Neural cell (in vitro differentiated cells): ENCODE measurements at regions not wholly inside any gene's neighbourhood (a gene's known extent, or its start where the extent isn't known, plus 50 kb on each side); places are given as distances from the start of the nearest gene placed in this dataset.

Experiments
- H2AFZ ChIP-seq: fragments of 200-600, 300-800 bp; sonication (generic), shearing (Covaris generic); 2 replicates; pipeline ENCODE4 v1.6.0; 2014; ENCODE audit warnings: low read depth, mild to moderate bottlenecking, antibody characterized with exemption, low read length, moderate library complexity
- H3F3A ChIP-seq: fragments of 200-600 bp; shearing (Covaris generic); 2 replicates; pipeline ENCODE4 v1.6.1; 2016; ENCODE audit warnings: mild to moderate bottlenecking, moderate library complexity, mixed read lengths, antibody characterized with exemption, low read length; ENCODE audit not compliant: insufficient read depth, poor library complexity, severe bottlenecking
- H3K27ac ChIP-seq: fragments of 200-600, 300-800 bp; sonication (generic), shearing (Covaris generic); 2 replicates; pipeline ENCODE4 v1.5.1; 2014; ENCODE audit warnings: mild to moderate bottlenecking, low read length, moderate library complexity
- H3K27me3 ChIP-seq: fragments of 300-800, 200-600 bp; sonication (generic), shearing (Covaris generic); 2 replicates; pipeline ENCODE4 v1.6.0; 2014; ENCODE audit warnings: mild to moderate bottlenecking, low read depth, low read length, moderate library complexity; ENCODE audit not compliant: insufficient read depth
- H3K36me3 ChIP-seq: fragments of 300-800, 200-600 bp; sonication (generic), shearing (Covaris generic); 2 replicates; pipeline ENCODE4 v1.5.1; 2014; ENCODE audit warnings: mild to moderate bottlenecking, antibody characterized with exemption, low read length, moderate library complexity; ENCODE audit not compliant: insufficient read depth
- H3K4me2 ChIP-seq: fragments of 300-800, 200-600 bp; sonication (generic), shearing (Covaris generic); 2 replicates; pipeline ENCODE4 v1.6.0; 2014; ENCODE audit warnings: mild to moderate bottlenecking, low read length
- H3K4me3 ChIP-seq: fragments of 300-800, 200-600 bp; sonication (generic), shearing (Covaris generic); 2 replicates; pipeline ENCODE4 v1.5.1; 2014; ENCODE audit warnings: mild to moderate bottlenecking, low read length, moderate library complexity
- H3K79me2 ChIP-seq: fragments of 200-600 bp; shearing (Covaris generic); replicated peaks from 2 replicates; pipeline ENCODE4 v1.6.0; 2014; ENCODE audit warnings: mild to moderate bottlenecking, low read length, moderate library complexity; ENCODE audit not compliant: insufficient read depth
- H3K9ac ChIP-seq: fragments of 300-800, 200-600 bp; sonication (generic), shearing (Covaris generic); 2 replicates; pipeline ENCODE4 v1.6.1; 2016; ENCODE audit warnings: mild to moderate bottlenecking, low read length, mixed read lengths
- H3K9me2 ChIP-seq: fragments of 200-600 bp; shearing (Covaris generic); 2 replicates; pipeline ENCODE4 v1.6.1; 2016; ENCODE audit warnings: mild to moderate bottlenecking, low read length, mixed read lengths; ENCODE audit not compliant: insufficient read depth
- H3K9me3 ChIP-seq: fragments of 200-600, 300-800 bp; sonication (generic), shearing (Covaris generic); 2 replicates; pipeline ENCODE4 v1.6.1; 2016; ENCODE audit warnings: mild to moderate bottlenecking, mixed run types, low read length, moderate library complexity, mixed read lengths
- H4K20me1 ChIP-seq: fragments of 200-600 bp; shearing (Covaris generic); 2 replicates; pipeline ENCODE4 v1.6.1; 2016; ENCODE audit warnings: mild to moderate bottlenecking, mixed run types; ENCODE audit not compliant: insufficient read depth
- EP300 ChIP-seq: fragments of 450-650 bp; conservative IDR thresholded peaks from 2 replicates; pipeline ENCODE4 v1.6.1; 2014; ENCODE audit warnings: antibody characterized with exemption, mild to moderate bottlenecking, moderate library complexity; ENCODE audit not compliant: poor library complexity, severe bottlenecking
- EZH2 ChIP-seq: fragments of 200-600, 300-800 bp; shearing (Covaris generic), sonication (generic); IDR thresholded peaks from 2 replicates; pipeline ENCODE4 v1.6.1; 2014; ENCODE audit warnings: antibody characterized with exemption, low read length, borderline replicate concordance, mild to moderate bottlenecking; ENCODE audit not compliant: insufficient read depth, poor library complexity, severe bottlenecking
- MXI1 ChIP-seq: fragments of 450-650 bp; conservative IDR thresholded peaks from 2 replicates; pipeline ENCODE4 v1.6.1; 2014; ENCODE audit warnings: antibody characterized with exemption, mild to moderate bottlenecking; ENCODE audit not compliant: poor library complexity, severe bottlenecking
- POLR2AphosphoS5 ChIP-seq: IDR thresholded peaks from 2 replicates; pipeline ENCODE4 v1.6.1; 2012
- RAD21 ChIP-seq: fragments of 450-650 bp; conservative IDR thresholded peaks from 2 replicates; pipeline ENCODE4 v1.6.1; 2014; ENCODE audit warnings: antibody characterized with exemption, mild to moderate bottlenecking, moderate library complexity
- SMC3 ChIP-seq: fragments of 450-650 bp; conservative IDR thresholded peaks from 2 replicates; pipeline ENCODE4 v1.6.1; 2014; ENCODE audit warnings: antibody characterized with exemption, mild to moderate bottlenecking, moderate library complexity; ENCODE audit not compliant: poor library complexity
- TAF1 ChIP-seq: IDR thresholded peaks from 2 replicates; pipeline ENCODE4 v1.6.1; 2012; ENCODE audit warnings: low read depth
- TF ChIP-seq, protein P1 (sequence below): IDR thresholded peaks from 2 replicates; pipeline ENCODE4 v1.6.1; 2012; ENCODE audit warnings: borderline replicate concordance
- TF ChIP-seq, protein P2 (sequence below): fragments of 450-650 bp; IDR thresholded peaks from 2 replicates; pipeline ENCODE4 v1.5.1; 2014; ENCODE audit warnings: antibody characterized with exemption, mild to moderate bottlenecking, moderate library complexity; ENCODE audit not compliant: poor library complexity, severe bottlenecking

DNA sequence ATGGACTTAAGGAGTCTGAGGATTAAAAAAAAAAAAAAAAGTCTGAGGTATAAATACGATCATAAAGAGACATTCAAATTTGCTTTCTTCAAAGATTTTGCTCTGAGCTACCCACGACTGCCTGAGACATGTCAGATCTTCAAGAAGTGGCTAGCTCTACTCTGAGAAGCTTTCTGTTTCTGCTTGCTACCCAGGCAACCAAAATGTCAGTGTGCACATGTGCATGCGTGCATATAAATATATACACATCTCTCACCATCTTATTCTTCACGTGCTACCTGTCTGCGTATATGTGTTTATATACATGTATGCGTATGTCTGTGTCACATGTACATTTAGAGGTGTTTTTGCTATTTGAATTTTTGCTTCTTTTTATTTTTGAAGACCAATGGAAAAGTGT is 299.6 kb upstream of the STXBP5 start:
- H4K20me1 ChIP-seq = no peaks in the 10 kb centered on the region

GRCh38 chr6:146905181-146905704 is 299.0 kb upstream of the STXBP5 start:
- Histone ChIP-seq H3F3A (no peaks in the 10 kb centered on the region), H3K9me3 (no peaks in the 10 kb centered on the region), H3K4me2 (no peak overlapping the region), H3K27ac (no peak overlapping the region), H4K20me1 (no peaks in the 10 kb centered on the region), H3K79me2 (no peaks in the 10 kb centered on the region), H3K9me2 (no peaks in the 10 kb centered on the region), H2AFZ (no peak overlapping the region), H3K27me3 (no peaks in the 10 kb centered on the region), H3K4me3 (no peak overlapping the region), H3K9ac (no peak overlapping the region), H3K36me3 (no peaks in the 10 kb centered on the region)
- TF ChIP-seq SMC3 = no peak
- no peak for TF ChIP-seq RAD21
- TF ChIP-seq TAF1 = no peak
- no peak for TF ChIP-seq EZH2
- no peak for TF ChIP-seq POLR2AphosphoS5
- no peak for TF ChIP-seq EP300
- TF ChIP-seq, protein P1, sequence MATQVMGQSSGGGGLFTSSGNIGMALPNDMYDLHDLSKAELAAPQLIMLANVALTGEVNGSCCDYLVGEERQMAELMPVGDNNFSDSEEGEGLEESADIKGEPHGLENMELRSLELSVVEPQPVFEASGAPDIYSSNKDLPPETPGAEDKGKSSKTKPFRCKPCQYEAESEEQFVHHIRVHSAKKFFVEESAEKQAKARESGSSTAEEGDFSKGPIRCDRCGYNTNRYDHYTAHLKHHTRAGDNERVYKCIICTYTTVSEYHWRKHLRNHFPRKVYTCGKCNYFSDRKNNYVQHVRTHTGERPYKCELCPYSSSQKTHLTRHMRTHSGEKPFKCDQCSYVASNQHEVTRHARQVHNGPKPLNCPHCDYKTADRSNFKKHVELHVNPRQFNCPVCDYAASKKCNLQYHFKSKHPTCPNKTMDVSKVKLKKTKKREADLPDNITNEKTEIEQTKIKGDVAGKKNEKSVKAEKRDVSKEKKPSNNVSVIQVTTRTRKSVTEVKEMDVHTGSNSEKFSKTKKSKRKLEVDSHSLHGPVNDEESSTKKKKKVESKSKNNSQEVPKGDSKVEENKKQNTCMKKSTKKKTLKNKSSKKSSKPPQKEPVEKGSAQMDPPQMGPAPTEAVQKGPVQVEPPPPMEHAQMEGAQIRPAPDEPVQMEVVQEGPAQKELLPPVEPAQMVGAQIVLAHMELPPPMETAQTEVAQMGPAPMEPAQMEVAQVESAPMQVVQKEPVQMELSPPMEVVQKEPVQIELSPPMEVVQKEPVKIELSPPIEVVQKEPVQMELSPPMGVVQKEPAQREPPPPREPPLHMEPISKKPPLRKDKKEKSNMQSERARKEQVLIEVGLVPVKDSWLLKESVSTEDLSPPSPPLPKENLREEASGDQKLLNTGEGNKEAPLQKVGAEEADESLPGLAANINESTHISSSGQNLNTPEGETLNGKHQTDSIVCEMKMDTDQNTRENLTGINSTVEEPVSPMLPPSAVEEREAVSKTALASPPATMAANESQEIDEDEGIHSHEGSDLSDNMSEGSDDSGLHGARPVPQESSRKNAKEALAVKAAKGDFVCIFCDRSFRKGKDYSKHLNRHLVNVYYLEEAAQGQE = no peak
- no peak for TF ChIP-seq MXI1
- TF ChIP-seq, protein P2, sequence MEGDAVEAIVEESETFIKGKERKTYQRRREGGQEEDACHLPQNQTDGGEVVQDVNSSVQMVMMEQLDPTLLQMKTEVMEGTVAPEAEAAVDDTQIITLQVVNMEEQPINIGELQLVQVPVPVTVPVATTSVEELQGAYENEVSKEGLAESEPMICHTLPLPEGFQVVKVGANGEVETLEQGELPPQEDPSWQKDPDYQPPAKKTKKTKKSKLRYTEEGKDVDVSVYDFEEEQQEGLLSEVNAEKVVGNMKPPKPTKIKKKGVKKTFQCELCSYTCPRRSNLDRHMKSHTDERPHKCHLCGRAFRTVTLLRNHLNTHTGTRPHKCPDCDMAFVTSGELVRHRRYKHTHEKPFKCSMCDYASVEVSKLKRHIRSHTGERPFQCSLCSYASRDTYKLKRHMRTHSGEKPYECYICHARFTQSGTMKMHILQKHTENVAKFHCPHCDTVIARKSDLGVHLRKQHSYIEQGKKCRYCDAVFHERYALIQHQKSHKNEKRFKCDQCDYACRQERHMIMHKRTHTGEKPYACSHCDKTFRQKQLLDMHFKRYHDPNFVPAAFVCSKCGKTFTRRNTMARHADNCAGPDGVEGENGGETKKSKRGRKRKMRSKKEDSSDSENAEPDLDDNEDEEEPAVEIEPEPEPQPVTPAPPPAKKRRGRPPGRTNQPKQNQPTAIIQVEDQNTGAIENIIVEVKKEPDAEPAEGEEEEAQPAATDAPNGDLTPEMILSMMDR = no peak

More for the DNA sequence above, 299.6 kb upstream of the STXBP5 start:
- Histone ChIP-seq H3K9me3 (no peaks in the 10 kb centered on the region), H3K9ac (no peak overlapping the region), H3K27ac (peak overlapping the region; percentile 21), H3K36me3 (no peaks in the 10 kb centered on the region), H2AFZ (no peak overlapping the region), H3K4me3 (no peak overlapping the region), H3F3A (no peaks in the 10 kb centered on the region), H3K4me2 (no peak overlapping the region), H3K79me2 (no peaks in the 10 kb centered on the region), H3K9me2 (no peaks in the 10 kb centered on the region), H3K27me3 (no peaks in the 10 kb centered on the region)
- TF ChIP-seq MXI1 (peak; percentile 55), EP300 (peak; percentile 53), TAF1 (no peak), SMC3 (peak; percentile 1), EZH2 (no peak), POLR2AphosphoS5 (peak; percentile 40), RAD21 (peak; percentile 7)
- TF ChIP-seq, protein P1 = no peak
- TF ChIP-seq, protein P2 = no peak
